ENCODE measurements at regions not wholly inside any gene's neighbourhood (a gene's known extent, or its start where the extent isn't known, plus 50 kb on each side); places are given as distances from the start of the nearest gene placed in this dataset.
"Not testable (repeated sequence)": the region's sequence is repeated elsewhere in the genome, so short reads cannot be mapped to it uniquely, and the experiment has no call there.

GRCh38 chr6:168850027-168850736 is 403.5 kb downstream of the THBS2 start:
- not testable (repeated sequence) for TF ChIP-seq POLR2A (IDR thresholded peaks at IDR 0.05; ENCODE audit: low read depth, low read length); TAF1 (IDR thresholded peaks at IDR 0.05; ENCODE audit: borderline replicate concordance, low read depth, low read length); POLR2AphosphoS5 (IDR thresholded peaks at IDR 0.05; ENCODE audit: low read depth, low read length)

All from GM12892 (cell line).